PC-3 (cell line): ENCODE measurements at regions not wholly inside any gene's neighbourhood (a gene's known extent, or its start where the extent isn't known, plus 50 kb on each side); places are given as distances from the start of the nearest gene placed in this dataset.

Source experiments
- ATAC-seq: fragments of 200-7000 bp; cut with Tn5 transposase; 2 replicates; pipeline ENCODE4 v1.9.1; 2020; ENCODE audit warnings: mild to moderate bottlenecking, moderate library complexity
- BruUV-seq: library from RNA; stranded (reverse); fragments of 400-500 nt; replicated peaks from 2 replicates; lab custom pipeline; 2021; lab: Mats Ljungman, UMichigan
- CTCF ChIA-PET: fragments of 300-600 bp; sonication (Branson Sonifier 250); formaldehyde crosslinking; loops from one replicate; lab custom pipeline; 2022; ENCODE audit warnings: antibody characterized with exemption; lab: Charles Lee
- POLR2A ChIA-PET: fragments of 300-600 bp; sonication (Branson Sonifier 250); formaldehyde crosslinking; loops from one replicate; lab custom pipeline; 2022; ENCODE audit warnings: antibody characterized with exemption; ENCODE audit not compliant: unreplicated experiment; lab: Charles Lee
- DNase-seq: peaks from one replicate; pipeline ENCODE4 v3.0.0-alpha.2; 2015
- H2AFZ ChIP-seq: fragments of 300-600 bp; sonication (generic); 2 replicates; pipeline ENCODE4 v1.6.0; 2016; ENCODE audit warnings: antibody characterized with exemption, low read length
- H3F3A ChIP-seq: fragments of 300-600 bp; sonication (generic); one replicate; pipeline ENCODE4 v1.6.0; 2017; ENCODE audit warnings: antibody characterized with exemption, low read length, control low read depth, mild to moderate bottlenecking; ENCODE audit not compliant: unreplicated experiment
- H3K27ac ChIP-seq: fragments of 300-600 bp; sonication (generic); 2 replicates; pipeline ENCODE4 v1.5.1; 2016; ENCODE audit warnings: mild to moderate bottlenecking, low read length
- H3K27me3 ChIP-seq: fragments of 300-600 bp; sonication (generic); 2 replicates; pipeline ENCODE4 v1.6.1; 2016; ENCODE audit warnings: low read length, mixed read lengths
- H3K36me3 ChIP-seq: fragments of 300-600 bp; sonication (generic); 2 replicates; pipeline ENCODE4 v1.6.1; 2016; ENCODE audit warnings: low read depth, mixed run types, low read length, mixed read lengths
- H3K4me1 ChIP-seq: fragments of 300-600 bp; sonication (generic); 2 replicates; pipeline ENCODE4 v1.5.1; 2016; ENCODE audit warnings: low read length; ENCODE audit not compliant: insufficient read depth
- H3K4me2 ChIP-seq: fragments of 300-600 bp; sonication (generic); 2 replicates; pipeline ENCODE4 v1.6.0; 2016; ENCODE audit warnings: low read length
- H3K4me3 ChIP-seq: fragments of 300-600 bp; sonication (generic); 2 replicates; pipeline ENCODE4 v1.5.1; 2016; ENCODE audit warnings: mild to moderate bottlenecking, low read length, mixed read lengths
- H3K79me2 ChIP-seq: fragments of 300-600 bp; sonication (generic); 2 replicates; pipeline ENCODE4 v1.6.1; 2017; ENCODE audit warnings: low read length, mixed read lengths
- H3K9ac ChIP-seq: fragments of 300-600 bp; sonication (generic); 2 replicates; pipeline ENCODE4 v1.6.0; 2016; ENCODE audit warnings: mild to moderate bottlenecking, low read length
- H3K9me2 ChIP-seq: fragments of 300-600 bp; sonication (generic); replicated peaks from 2 replicates; pipeline ENCODE4 v1.6.1; 2016; ENCODE audit warnings: mixed run types, low read length, mixed read lengths
- H3K9me3 ChIP-seq: fragments of 300-600 bp; sonication (generic); 2 replicates; pipeline ENCODE4 v1.6.1; 2016; ENCODE audit warnings: low read length, mixed read lengths
- H4K20me1 ChIP-seq: fragments of 300-600 bp; sonication (generic); 2 replicates; pipeline ENCODE4 v1.6.1; 2016; ENCODE audit warnings: low read length, mixed read lengths
- CTCF ChIP-seq: fragments of 300-600 bp; sonication (generic); conservative IDR thresholded peaks from 2 replicates; pipeline ENCODE4 v1.5.1; 2017; ENCODE audit warnings: antibody characterized with exemption, low read depth, mild to moderate bottlenecking, low read length
- EZH2 ChIP-seq: fragments of 300-600 bp; sonication (generic); IDR thresholded peaks from one replicate; pipeline ENCODE4 v1.6.1; 2017; ENCODE audit warnings: antibody characterized with exemption, mild to moderate bottlenecking, low read length; ENCODE audit not compliant: unreplicated experiment
- EZH2phosphoT487 ChIP-seq: fragments of 300-600 bp; sonication (generic); IDR thresholded peaks from 2 replicates; pipeline ENCODE4 v1.6.1; 2018; ENCODE audit warnings: mild to moderate bottlenecking, antibody characterized with exemption, low read length, borderline replicate concordance
- intact Hi-C: fragments of 100-400 bp; cut with micrococcal nuclease; formaldehyde crosslinking; loops from 2 replicates; pipeline ENCODE4 v1.9.0; 2023

- no peaks in the 10 kb centered on the region for H3K27me3 ChIP-seq
- no peak for ATAC-seq
- no peaks in the 10 kb centered on the region for H3F3A ChIP-seq
- H4K20me1 ChIP-seq = no peaks in the 10 kb centered on the region
- H3K4me3 ChIP-seq = no peak overlapping the region
- no peaks in the 10 kb centered on the region for H3K9me3 ChIP-seq
- BruUV-seq = no TSS peak
- H2AFZ ChIP-seq = no peak overlapping the region
- no peak overlapping the region for H3K27ac ChIP-seq
- H3K4me1 ChIP-seq = no peaks in the 10 kb centered on the region
- no peaks in the 10 kb centered on the region for H3K36me3 ChIP-seq
- no peak overlapping the region for H3K4me2 ChIP-seq
- H3K9ac ChIP-seq = no peak overlapping the region
- TF ChIP-seq EZH2 = no peak
- CTCF ChIA-PET = no interaction called here
- no peaks in the 10 kb centered on the region for H3K79me2 ChIP-seq
- DNase-seq = no peak
- POLR2A ChIA-PET = no interaction called here
- no peaks in the 10 kb centered on the region for H3K9me2 ChIP-seq
- intact Hi-C loops = no loop called here
Observed at GRCh38 chr2:60400462-60401246, 152.8 kb downstream of the BCL11A start.

GRCh38 chr2:60394463-60394862, 159.0 kb downstream of the BCL11A start:
- no peak overlapping the region for H3K4me3 ChIP-seq
- no peaks in the 10 kb centered on the region for H3K9me2 ChIP-seq
- DNase-seq (peak; percentile 45), ATAC-seq (peak; percentile 70)
- H3K27ac ChIP-seq = no peak overlapping the region
- H3K27me3 ChIP-seq = no peaks in the 10 kb centered on the region
- H4K20me1 ChIP-seq = no peaks in the 10 kb centered on the region
- no TSS peak for BruUV-seq
- intact Hi-C loops = no loop called here
- H3F3A ChIP-seq = no peaks in the 10 kb centered on the region
- no peak overlapping the region for H3K4me2 ChIP-seq
- TF ChIP-seq CTCF (no peak), EZH2 (no peak), EZH2phosphoT487 (no peak)
- ChIA-PET POLR2A (no interaction called here), CTCF (no interaction called here)
- H2AFZ ChIP-seq = no peak overlapping the region
- H3K36me3 ChIP-seq = no peaks in the 10 kb centered on the region
- H3K9me3 ChIP-seq = no peaks in the 10 kb centered on the region
- no peak overlapping the region for H3K9ac ChIP-seq
- H3K4me1 ChIP-seq = peaks cover 7% of the 10 kb centered on the region
- no peaks in the 10 kb centered on the region for H3K79me2 ChIP-seq

GRCh38 chr2:60391649-60392375, 161.6 kb downstream of the BCL11A start:
- no peaks in the 10 kb centered on the region for H4K20me1 ChIP-seq
- TF ChIP-seq CTCF = no peak
- TF ChIP-seq EZH2phosphoT487 = no peak
- TF ChIP-seq EZH2 = no peak
- no peak overlapping the region for H3K9ac ChIP-seq
- no peak overlapping the region for H3K27ac ChIP-seq
- H3K4me1 ChIP-seq = peaks cover 7% of the 10 kb centered on the region
- intact Hi-C loops = no loop called here
- no peaks in the 10 kb centered on the region for H3F3A ChIP-seq
- H3K4me2 ChIP-seq = no peak overlapping the region
- ATAC-seq = no peak
- no TSS peak for BruUV-seq
- H3K27me3 ChIP-seq = no peaks in the 10 kb centered on the region; the same call in 1 of the 2 replicates
- no peak overlapping the region for H2AFZ ChIP-seq
- no peaks in the 10 kb centered on the region for H3K79me2 ChIP-seq
- POLR2A ChIA-PET = no interaction called here
- H3K36me3 ChIP-seq = no peaks in the 10 kb centered on the region
- no peak overlapping the region for H3K4me3 ChIP-seq
- DNase-seq = no peak
- CTCF ChIA-PET = no interaction called here
- no peaks in the 10 kb centered on the region for H3K9me3 ChIP-seq
- H3K9me2 ChIP-seq = no peaks in the 10 kb centered on the region
